ENCODE measurements at regions not wholly inside any gene's neighbourhood (a gene's known extent, or its start where the extent isn't known, plus 50 kb on each side); places are given as distances from the start of the nearest gene placed in this dataset.
"Not testable (repeated sequence)": the region's sequence is repeated elsewhere in the genome, so short reads cannot be mapped to it uniquely, and the experiment has no call there.

GRCh38 chr6:97501853-97502252 lies 218.8 kb upstream of the MMS22L start:
- no peak for DNase-seq
- no peak for ATAC-seq (ENCODE audit: low FRiP score)
- Histone ChIP-seq H3K27me3 (ENCODE audit: control insufficient read depth in 1 of 2, insufficient read depth in 2 of 2, low read length in 1 of 2) (no peaks in the 10 kb centered on the region), H3K4me1 (ENCODE audit: control insufficient read depth in 1 of 2, insufficient read depth in 2 of 2, low read length in 2 of 2) (no peaks in the 10 kb centered on the region), H3K27ac (ENCODE audit: low read depth in 1 of 2, low read length in 2 of 2) (no peak overlapping the region), H3K9me3 (ENCODE audit: control insufficient read depth, low read length) (no peaks in the 10 kb centered on the region), H3K36me3 (ENCODE audit: control insufficient read depth in 1 of 2, insufficient read depth in 2 of 2, low read length in 1 of 2) (no peaks in the 10 kb centered on the region), H3K4me3 (ENCODE audit: low read length in 2 of 2) (no peak overlapping the region)
- WGBS, 2 donors, result 34 to 42% methylated on average over 2 of the region's 2 CpGs
- intact Hi-C loops (cut with DNase I), result no loop called here

- no peak overlapping the region for H3K27ac ChIP-seq (ENCODE audit: low read depth in 1 of 2, low read length in 2 of 2)
- intact Hi-C loops (cut with DNase I), result no loop called here
- ATAC-seq (ENCODE audit: low FRiP score), result no peak
- no peak overlapping the region for H3K4me3 ChIP-seq (ENCODE audit: low read length in 2 of 2)
- 71 to 74% methylated on average over 1 of the region's 1 CpG for WGBS, 2 donors
- H3K27me3 ChIP-seq (ENCODE audit: control insufficient read depth in 1 of 2, insufficient read depth in 2 of 2, low read length in 1 of 2), result no peaks in the 10 kb centered on the region
- no peak for DNase-seq
- peaks cover 3% of the 10 kb centered on the region for H3K9me3 ChIP-seq (ENCODE audit: control insufficient read depth, low read length)
- H3K36me3 ChIP-seq (ENCODE audit: control insufficient read depth in 1 of 2, insufficient read depth in 2 of 2, low read length in 1 of 2), result no peaks in the 10 kb centered on the region
- no peaks in the 10 kb centered on the region for H3K4me1 ChIP-seq (ENCODE audit: control insufficient read depth in 1 of 2, insufficient read depth in 2 of 2, low read length in 2 of 2)
Measured at GRCh38 chr6:97508646-97509045, 225.6 kb upstream of the MMS22L start.

GRCh38 chr6:97513260-97513659 lies 230.2 kb upstream of the MMS22L start:
- DNase-seq; H3K4me3 ChIP-seq (ENCODE audit: low read length in 2 of 2); H3K27me3 ChIP-seq (ENCODE audit: control insufficient read depth in 1 of 2, insufficient read depth in 2 of 2, low read length in 1 of 2); intact Hi-C loops (cut with DNase I); H3K36me3 ChIP-seq (ENCODE audit: control insufficient read depth in 1 of 2, insufficient read depth in 2 of 2, low read length in 1 of 2); ATAC-seq (ENCODE audit: low FRiP score); H3K27ac ChIP-seq (ENCODE audit: low read depth in 1 of 2, low read length in 2 of 2); H3K4me1 ChIP-seq (ENCODE audit: control insufficient read depth in 1 of 2, insufficient read depth in 2 of 2, low read length in 2 of 2): not testable (repeated sequence)
- peaks cover 10% of the 10 kb centered on the region for H3K9me3 ChIP-seq (ENCODE audit: control insufficient read depth, low read length)

DNA sequence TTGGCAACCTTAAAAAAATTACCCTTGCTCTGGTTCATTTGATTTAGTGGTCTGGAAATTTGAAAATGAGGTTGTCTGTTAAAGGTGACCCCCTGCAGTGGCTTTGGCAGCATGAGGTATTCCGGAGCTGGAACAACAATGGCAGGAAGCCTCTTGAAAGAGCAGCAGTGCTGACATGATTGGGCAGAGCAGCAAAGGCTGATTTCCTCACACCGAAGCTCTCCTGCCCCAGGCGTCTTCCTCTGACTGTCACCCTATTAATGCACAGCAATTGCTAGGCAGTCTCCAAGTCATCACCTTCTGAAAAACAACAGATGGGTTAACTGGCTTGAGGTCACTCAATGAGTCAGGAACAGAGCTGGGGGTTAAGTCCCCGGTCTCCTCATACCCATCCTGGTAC lies 241.8 kb upstream of the MMS22L start:
- no peak for ATAC-seq (ENCODE audit: low FRiP score)
- H3K4me1 ChIP-seq (ENCODE audit: control insufficient read depth in 1 of 2, insufficient read depth in 2 of 2, low read length in 2 of 2), result no peaks in the 10 kb centered on the region
- intact Hi-C loops (cut with DNase I), result no loop called here

GRCh38 chr6:97535800-97536199 lies 252.8 kb upstream of the MMS22L start:
- DNase-seq, result no peak

More for the DNA sequence above, 241.8 kb upstream of the MMS22L start:
- Histone ChIP-seq H3K4me3 (ENCODE audit: low read length in 2 of 2) (no peak overlapping the region), H3K36me3 (ENCODE audit: control insufficient read depth in 1 of 2, insufficient read depth in 2 of 2, low read length in 1 of 2) (no peaks in the 10 kb centered on the region), H3K27ac (ENCODE audit: low read depth in 1 of 2, low read length in 2 of 2) (no peak overlapping the region), H3K27me3 (ENCODE audit: control insufficient read depth in 1 of 2, insufficient read depth in 2 of 2, low read length in 1 of 2) (no peaks in the 10 kb centered on the region), H3K9me3 (ENCODE audit: control insufficient read depth, low read length) (no peaks in the 10 kb centered on the region)
- no peak for DNase-seq
- WGBS, 2 donors, result 12 to 19% methylated on average over 4 of the region's 4 CpGs

DNA sequence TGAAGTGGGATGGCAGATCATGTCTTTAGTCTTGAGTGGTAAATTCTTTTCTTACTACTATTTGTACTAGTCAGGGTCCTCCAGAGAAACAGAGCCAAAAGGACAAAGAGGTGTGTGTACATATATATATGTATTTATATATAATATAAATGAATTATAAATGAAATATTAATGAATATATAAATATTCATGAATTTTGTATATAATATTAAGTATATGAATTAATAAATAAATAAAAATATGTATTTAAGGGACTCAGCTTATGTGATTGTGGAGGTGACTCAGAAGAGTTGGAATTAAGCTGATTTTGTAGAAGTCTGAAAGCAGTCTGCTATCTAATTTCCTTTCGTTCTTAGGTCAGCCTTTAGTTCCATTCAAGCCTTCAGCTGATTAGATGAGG lies 265.3 kb upstream of the MMS22L start:
- Histone ChIP-seq H3K27ac (ENCODE audit: low read depth in 1 of 2, low read length in 2 of 2) (no peak overlapping the region), H3K36me3 (ENCODE audit: control insufficient read depth in 1 of 2, insufficient read depth in 2 of 2, low read length in 1 of 2) (no peaks in the 10 kb centered on the region), H3K9me3 (ENCODE audit: control insufficient read depth, low read length) (no peaks in the 10 kb centered on the region), H3K4me1 (ENCODE audit: control insufficient read depth in 1 of 2, insufficient read depth in 2 of 2, low read length in 2 of 2) (no peaks in the 10 kb centered on the region), H3K4me3 (ENCODE audit: low read length in 2 of 2) (no peak overlapping the region), H3K27me3 (ENCODE audit: control insufficient read depth in 1 of 2, insufficient read depth in 2 of 2, low read length in 1 of 2) (no peaks in the 10 kb centered on the region)
- DNase-seq (no peak), ATAC-seq (ENCODE audit: low FRiP score) (no peak)
- WGBS, 2 donors, result 71 to 84% methylated on average over 1 of the region's 1 CpG
- intact Hi-C loops (cut with DNase I), result no loop called here

More at GRCh38 chr6:97535800-97536199, 252.8 kb upstream of the MMS22L start:
- no peaks in the 10 kb centered on the region for H3K27me3 ChIP-seq (ENCODE audit: control insufficient read depth in 1 of 2, insufficient read depth in 2 of 2, low read length in 1 of 2)
- no peak overlapping the region for H3K27ac ChIP-seq (ENCODE audit: low read depth in 1 of 2, low read length in 2 of 2)
- no peak for ATAC-seq (ENCODE audit: low FRiP score)
- intact Hi-C loops (cut with DNase I), result loop anchor here in 1 of 2 donors (5.0 kb wide), 1 partner anchor 202 kb away; no protein-coding TSS in a partner anchor
- no peaks in the 10 kb centered on the region for H3K4me1 ChIP-seq (ENCODE audit: control insufficient read depth in 1 of 2, insufficient read depth in 2 of 2, low read length in 2 of 2)
- H3K36me3 ChIP-seq (ENCODE audit: control insufficient read depth in 1 of 2, insufficient read depth in 2 of 2, low read length in 1 of 2), result no peaks in the 10 kb centered on the region
- 85 to 89% methylated on average over 2 of the region's 2 CpGs for WGBS, 2 donors
- H3K4me3 ChIP-seq (ENCODE audit: low read length in 2 of 2), result no peak overlapping the region
- no peaks in the 10 kb centered on the region for H3K9me3 ChIP-seq (ENCODE audit: control insufficient read depth, low read length)

GRCh38 chr6:97557355-97557754 lies 274.3 kb upstream of the MMS22L start:
- Histone ChIP-seq H3K27ac (ENCODE audit: low read depth in 1 of 2, low read length in 2 of 2) (no peak overlapping the region), H3K9me3 (ENCODE audit: control insufficient read depth, low read length) (no peaks in the 10 kb centered on the region), H3K36me3 (ENCODE audit: control insufficient read depth in 1 of 2, insufficient read depth in 2 of 2, low read length in 1 of 2) (no peaks in the 10 kb centered on the region), H3K4me3 (ENCODE audit: low read length in 2 of 2) (no peak overlapping the region), H3K4me1 (ENCODE audit: control insufficient read depth in 1 of 2, insufficient read depth in 2 of 2, low read length in 2 of 2) (no peaks in the 10 kb centered on the region), H3K27me3 (ENCODE audit: control insufficient read depth in 1 of 2, insufficient read depth in 2 of 2, low read length in 1 of 2) (no peaks in the 10 kb centered on the region)
- no peak for ATAC-seq (ENCODE audit: low FRiP score)
- 14% methylated on average over 1 of the region's 1 CpG for WGBS, 2 donors
- intact Hi-C loops (cut with DNase I), result no loop called here
- DNase-seq, result no peak

GRCh38 chr6:97563529-97563928 lies 280.5 kb upstream of the MMS22L start:
- Histone ChIP-seq H3K27me3 (ENCODE audit: control insufficient read depth in 1 of 2, insufficient read depth in 2 of 2, low read length in 1 of 2) (no peaks in the 10 kb centered on the region), H3K9me3 (ENCODE audit: control insufficient read depth, low read length) (no peaks in the 10 kb centered on the region), H3K36me3 (ENCODE audit: control insufficient read depth in 1 of 2, insufficient read depth in 2 of 2, low read length in 1 of 2) (no peaks in the 10 kb centered on the region), H3K27ac (ENCODE audit: low read depth in 1 of 2, low read length in 2 of 2) (no peak overlapping the region), H3K4me3 (ENCODE audit: low read length in 2 of 2) (no peak overlapping the region), H3K4me1 (ENCODE audit: control insufficient read depth in 1 of 2, insufficient read depth in 2 of 2, low read length in 2 of 2) (no peaks in the 10 kb centered on the region)
- DNase-seq, result no peak
- intact Hi-C loops (cut with DNase I), result no loop called here
- no peak for ATAC-seq (ENCODE audit: low FRiP score)
- 85 to 86% methylated on average over 5 of the region's 5 CpGs for WGBS, 2 donors

GRCh38 chr6:97572943-97573342 lies 289.9 kb upstream of the MMS22L start:
- no peak for DNase-seq
- no peak overlapping the region for H3K27ac ChIP-seq (ENCODE audit: low read depth in 1 of 2, low read length in 2 of 2)
- intact Hi-C loops (cut with DNase I), result no loop called here
- H3K36me3 ChIP-seq (ENCODE audit: control insufficient read depth in 1 of 2, insufficient read depth in 2 of 2, low read length in 1 of 2), result no peaks in the 10 kb centered on the region
- WGBS, 2 donors, result 74 to 87% methylated on average over 1 of the region's 1 CpG
- H3K9me3 ChIP-seq (ENCODE audit: control insufficient read depth, low read length), result no peaks in the 10 kb centered on the region
- H3K4me3 ChIP-seq (ENCODE audit: low read length in 2 of 2), result no peak overlapping the region
- H3K27me3 ChIP-seq (ENCODE audit: control insufficient read depth in 1 of 2, insufficient read depth in 2 of 2, low read length in 1 of 2), result no peaks in the 10 kb centered on the region
- no peaks in the 10 kb centered on the region for H3K4me1 ChIP-seq (ENCODE audit: control insufficient read depth in 1 of 2, insufficient read depth in 2 of 2, low read length in 2 of 2)
- no peak for ATAC-seq (ENCODE audit: low FRiP score)

All from aorta (tissue), 5 donors.